ENCODE measurements at regions not wholly inside any gene's neighbourhood (a gene's known extent, or its start where the extent isn't known, plus 50 kb on each side); places are given as distances from the start of the nearest gene placed in this dataset.

- no peak for DNase-seq (ENCODE audit: low read depth)
Measured at GRCh38 chr17:52388941-52389340, 230.4 kb upstream of the CA10 start.

GRCh38 chr17:52384695-52385094, 226.2 kb upstream of the CA10 start:
- DNase-seq (ENCODE audit: low read depth), result no peak

GRCh38 chr17:52383493-52384100, 225.1 kb upstream of the CA10 start:
- no peak for DNase-seq (ENCODE audit: low read depth)

GRCh38 chr17:52378860-52379259, 220.3 kb upstream of the CA10 start:
- DNase-seq (ENCODE audit: low read depth), result no peak

GRCh38 chr17:52376137-52376536, 217.6 kb upstream of the CA10 start:
- DNase-seq (ENCODE audit: low read depth), result no peak

GRCh38 chr17:52368886-52369285, 210.4 kb upstream of the CA10 start:
- no peak for DNase-seq (ENCODE audit: low read depth)

- no peak for DNase-seq (ENCODE audit: low read depth)
Measured at GRCh38 chr17:52357854-52358253, 199.3 kb upstream of the CA10 start.

GRCh38 chr17:52336796-52337195, 178.3 kb upstream of the CA10 start:
- DNase-seq (ENCODE audit: low read depth), result no peak

GRCh38 chr17:52306314-52306713, 147.8 kb upstream of the CA10 start:
- DNase-seq (ENCODE audit: low read depth), result no peak

- DNase-seq (ENCODE audit: low read depth), result no peak
Measured at GRCh38 chr17:52298881-52299280, 140.4 kb upstream of the CA10 start.

GRCh38 chr17:52297230-52298010, 138.9 kb upstream of the CA10 start:
- no peak for DNase-seq (ENCODE audit: low read depth)

- no peak for DNase-seq (ENCODE audit: low read depth)
Measured at GRCh38 chr17:52294301-52294700, 135.8 kb upstream of the CA10 start.

GRCh38 chr17:52287611-52288010, 129.1 kb upstream of the CA10 start:
- DNase-seq (ENCODE audit: low read depth), result no peak

- no peak for DNase-seq (ENCODE audit: low read depth)
Measured at GRCh38 chr17:52283872-52284271, 125.4 kb upstream of the CA10 start.

GRCh38 chr17:52276381-52277008, 118.0 kb upstream of the CA10 start:
- DNase-seq (ENCODE audit: low read depth), result no peak

- no peak for DNase-seq (ENCODE audit: low read depth)
Measured at GRCh38 chr17:52271781-52272180, 113.3 kb upstream of the CA10 start.

GRCh38 chr17:52255347-52255746, 96.8 kb upstream of the CA10 start:
- no peak for DNase-seq (ENCODE audit: low read depth)

GRCh38 chr17:52244689-52245088, 86.2 kb upstream of the CA10 start:
- no peak for DNase-seq (ENCODE audit: low read depth)

- no peak for DNase-seq (ENCODE audit: low read depth)
Measured at GRCh38 chr17:52242268-52242667, 83.8 kb upstream of the CA10 start.

GRCh38 chr17:52237151-52237550, 78.6 kb upstream of the CA10 start:
- no peak for DNase-seq (ENCODE audit: low read depth)

GRCh38 chr17:52235516-52235915, 77.0 kb upstream of the CA10 start:
- no peak for DNase-seq (ENCODE audit: low read depth)

- no peak for DNase-seq (ENCODE audit: low read depth)
Measured at GRCh38 chr17:52233632-52234031, 75.1 kb upstream of the CA10 start.

GRCh38 chr17:52233176-52233575, 74.7 kb upstream of the CA10 start:
- no peak for DNase-seq (ENCODE audit: low read depth)
